GM10266 (cell line): ENCODE measurements at regions not wholly inside any gene's neighbourhood (a gene's known extent, or its start where the extent isn't known, plus 50 kb on each side); places are given as distances from the start of the nearest gene placed in this dataset.
"Not testable (repeated sequence)": the region's sequence is repeated elsewhere in the genome, so short reads cannot be mapped to it uniquely, and the experiment has no call there.

Source experiments
- DNase-seq: peaks from one replicate; pipeline ENCODE4 v3.0.0; 2012; ENCODE audit errors: extremely low spot score
- CTCF ChIP-seq: IDR thresholded peaks from 2 replicates; pipeline ENCODE4 v1.5.1; 2012; ENCODE audit warnings: mild to moderate bottlenecking, low read depth; ENCODE audit not compliant: control insufficient read depth, insufficient read depth; ENCODE audit errors: missing control alignments

- no peak for DNase-seq
- TF ChIP-seq CTCF, result no peak
Measured at GRCh38 chr4:119982756-119983155, 83.9 kb downstream of the MAD2L1 start.

GRCh38 chr4:119980456-119980855, 86.2 kb downstream of the MAD2L1 start:
- no peak for DNase-seq
- no peak for TF ChIP-seq CTCF

GRCh38 chr4:119977076-119977940, 89.3 kb downstream of the MAD2L1 start:
- TF ChIP-seq CTCF, result no peak

GRCh38 chr4:119971431-119972084, 95.1 kb downstream of the MAD2L1 start:
- TF ChIP-seq CTCF, result no peak
- no peak for DNase-seq

More at GRCh38 chr4:119977076-119977940, 89.3 kb downstream of the MAD2L1 start:
- no peak for DNase-seq

GRCh38 chr4:119962631-119963030, 104.0 kb downstream of the MAD2L1 start:
- DNase-seq, result no peak
- no peak for TF ChIP-seq CTCF

- no peak for TF ChIP-seq CTCF
- DNase-seq, result no peak
Measured at GRCh38 chr4:119958983-119959382, 107.7 kb downstream of the MAD2L1 start.

- no peak for TF ChIP-seq CTCF
Measured at GRCh38 chr4:119955256-119955655, 111.4 kb downstream of the MAD2L1 start.

GRCh38 chr4:119954487-119954886, 112.2 kb downstream of the MAD2L1 start:
- DNase-seq, result not testable (repeated sequence)

More at GRCh38 chr4:119955256-119955655, 111.4 kb downstream of the MAD2L1 start:
- no peak for DNase-seq
